Activated effector memory CD4-positive, alpha-beta T cell treated with anti-CD3 and anti-CD28 coated beads, Interleukin-2, amount 50 U/mL, for 16 hours (primary cell): ENCODE measurements at regions not wholly inside any gene's neighbourhood (a gene's known extent, or its start where the extent isn't known, plus 50 kb on each side); places are given as distances from the start of the nearest gene placed in this dataset.
"Not testable (repeated sequence)": the region's sequence is repeated elsewhere in the genome, so short reads cannot be mapped to it uniquely, and the experiment has no call there.

Experiments used
- DNase-seq: peaks from one replicate; pipeline ENCODE4 v3.0.0-alpha.2; 2020

GRCh38 chr2:172294983-172295382 lies 132.4 kb upstream of the ITGA6 start:
- no peak for DNase-seq

DNA sequence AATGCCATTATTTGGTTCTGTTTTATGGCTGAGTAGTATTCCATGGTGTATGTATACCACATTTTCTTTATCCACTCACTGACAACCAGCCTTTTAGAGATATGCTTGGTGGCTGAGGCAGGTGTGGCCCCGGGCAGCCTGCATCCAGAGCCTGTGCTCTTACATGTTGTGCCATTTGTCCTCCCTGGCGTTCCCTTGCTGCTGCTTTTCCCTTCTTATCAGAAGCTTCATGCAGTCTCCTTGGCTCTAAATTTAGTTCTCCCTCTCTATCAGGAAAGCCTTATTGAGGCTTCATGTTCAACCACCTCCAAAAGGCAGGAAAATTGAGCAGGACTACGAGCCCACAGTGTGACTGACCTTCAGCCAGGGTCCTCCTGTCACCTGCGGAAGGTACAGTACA lies 131.7 kb upstream of the ITGA6 start:
- DNase-seq: no peak

- no peak for DNase-seq
Observed at GRCh38 chr2:172296267-172297046, 130.9 kb upstream of the ITGA6 start.

GRCh38 chr2:172297531-172297930 lies 129.9 kb upstream of the ITGA6 start:
- DNase-seq: no peak

DNA sequence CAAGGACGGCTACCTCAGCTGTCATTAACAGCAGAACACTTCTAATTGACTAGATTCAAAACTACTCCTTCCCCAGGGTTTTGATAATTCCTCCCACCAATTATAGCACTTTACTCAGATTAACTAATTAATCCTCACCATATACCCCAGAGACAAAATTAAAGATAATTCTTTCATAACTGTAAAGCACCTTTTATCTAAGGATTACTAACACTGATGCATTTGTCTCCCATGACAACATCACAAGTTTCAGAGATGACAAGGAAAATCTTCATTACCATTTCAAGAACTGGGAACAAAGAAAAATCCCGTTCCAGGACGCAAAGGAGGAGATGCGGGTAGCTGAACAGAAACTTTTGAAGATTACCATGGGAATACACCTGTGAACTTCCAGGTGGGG lies 129.4 kb upstream of the ITGA6 start:
- no peak for DNase-seq

DNA sequence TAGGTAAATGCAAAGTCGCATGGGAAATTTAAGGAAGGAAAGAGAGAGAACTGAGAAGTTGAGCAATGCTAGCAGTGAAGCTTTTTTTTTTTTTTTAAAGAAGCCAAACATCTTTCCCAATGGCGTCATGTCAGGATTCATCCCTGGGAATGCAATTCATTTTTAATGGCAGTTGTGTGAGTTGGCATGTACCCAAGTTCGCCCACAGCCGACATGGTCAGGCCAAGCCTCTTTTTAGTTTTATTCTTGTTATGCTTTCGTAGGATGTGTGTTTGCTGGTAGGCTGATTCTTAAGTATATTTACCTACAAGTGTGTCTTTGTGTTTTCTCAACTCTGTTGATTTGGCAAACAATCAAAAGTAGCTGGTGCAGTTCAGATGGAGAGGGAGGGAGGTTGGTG lies 127.6 kb upstream of the ITGA6 start:
- no peak for DNase-seq

DNA sequence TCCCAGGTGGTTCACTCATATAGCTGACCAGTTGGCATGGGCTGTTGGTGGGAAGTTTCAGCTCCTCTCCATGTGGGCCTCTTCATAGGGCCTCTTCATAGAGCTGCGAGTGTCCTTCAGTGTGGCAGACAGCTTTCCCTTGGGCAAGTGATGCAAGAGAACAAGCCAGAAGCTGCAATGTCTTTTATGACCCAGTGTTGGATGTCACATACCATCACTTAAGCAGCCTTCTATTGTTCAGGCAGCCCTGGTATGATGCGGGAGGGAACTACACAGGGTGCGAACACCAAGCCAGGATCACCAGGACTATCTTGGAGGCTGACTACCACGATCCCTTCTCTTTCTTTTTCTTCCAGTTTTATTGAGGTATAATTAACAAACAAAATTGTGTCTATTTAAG lies 126.5 kb upstream of the ITGA6 start:
- DNase-seq: no peak

GRCh38 chr2:172305066-172305465 lies 122.3 kb upstream of the ITGA6 start:
- DNase-seq: no peak

DNA sequence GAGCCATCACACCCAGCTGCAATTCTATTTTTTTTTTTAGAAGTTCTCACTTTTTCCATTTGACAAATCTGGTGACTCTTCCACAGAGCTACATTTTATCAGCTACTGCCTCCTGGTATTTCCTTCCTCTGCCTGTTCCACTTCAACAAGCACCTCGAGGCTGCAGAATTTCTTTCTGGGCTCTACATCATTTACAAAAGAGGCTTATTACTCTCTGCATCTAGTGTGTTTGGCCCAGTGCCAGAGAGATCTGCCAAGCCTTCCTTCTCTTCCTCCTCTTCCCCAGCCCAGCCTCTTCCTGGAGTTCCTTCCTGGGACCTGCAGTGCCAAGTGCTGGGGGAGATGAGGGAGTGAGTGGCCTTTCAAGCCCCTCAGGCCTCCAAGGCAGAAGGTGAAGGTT lies 119.6 kb upstream of the ITGA6 start:
- DNase-seq: no peak

DNA sequence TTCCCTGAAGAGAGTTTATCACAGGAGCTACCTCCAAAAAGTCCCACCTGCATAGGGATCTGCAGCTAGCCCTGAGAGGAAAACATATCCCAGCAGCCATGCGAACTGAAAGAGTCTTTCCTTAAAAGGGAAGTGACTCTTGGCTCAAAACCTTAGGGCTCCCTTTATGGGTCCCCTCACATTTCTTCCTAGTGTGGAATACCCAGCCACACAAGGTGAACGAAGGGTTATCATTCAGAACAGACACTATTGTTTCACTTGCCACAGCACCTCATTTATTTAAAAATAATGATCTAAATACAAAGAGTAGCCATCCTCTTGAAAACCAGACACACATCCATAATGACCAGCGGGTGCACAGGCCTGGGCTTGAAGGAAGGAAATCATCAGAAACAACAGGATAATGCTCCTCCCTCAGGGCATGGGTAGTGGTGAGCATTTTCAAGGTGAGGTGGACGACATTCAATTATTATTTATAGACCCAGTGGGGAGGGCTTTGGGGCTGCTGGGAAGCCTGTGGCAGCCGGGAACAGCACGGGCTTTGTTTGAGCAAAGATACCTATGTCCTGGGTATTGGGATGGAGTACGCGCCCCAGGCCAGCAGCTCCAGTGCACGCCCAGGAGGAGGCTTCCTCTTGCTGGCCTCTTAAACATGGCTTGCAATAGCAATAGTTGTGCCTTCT lies 119.0 kb upstream of the ITGA6 start:
- no peak for DNase-seq

DNA sequence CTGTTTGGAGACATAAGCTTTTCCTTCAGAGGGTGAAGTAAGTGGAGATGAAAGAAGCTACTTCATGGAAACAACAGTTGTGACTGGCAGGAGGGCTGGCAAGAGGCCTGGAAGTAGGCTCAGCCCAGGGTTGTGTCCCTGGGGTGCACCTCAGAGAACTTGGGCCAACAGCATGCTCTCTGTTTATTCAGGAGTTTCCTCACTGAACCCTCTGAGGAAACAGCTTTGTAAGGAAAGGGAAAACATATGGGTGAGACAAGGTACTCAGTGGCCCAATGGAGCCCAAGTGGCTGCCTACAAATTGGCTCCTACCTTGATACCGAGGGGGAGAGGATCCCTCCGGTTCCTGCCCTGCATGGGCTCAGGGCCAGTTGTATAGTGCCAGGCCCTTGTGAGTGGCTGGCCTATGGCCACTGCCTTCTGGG lies 115.5 kb upstream of the ITGA6 start:
- DNase-seq: no peak

- DNase-seq: no peak
Observed at GRCh38 chr2:172313715-172314341, 113.6 kb upstream of the ITGA6 start.

DNA sequence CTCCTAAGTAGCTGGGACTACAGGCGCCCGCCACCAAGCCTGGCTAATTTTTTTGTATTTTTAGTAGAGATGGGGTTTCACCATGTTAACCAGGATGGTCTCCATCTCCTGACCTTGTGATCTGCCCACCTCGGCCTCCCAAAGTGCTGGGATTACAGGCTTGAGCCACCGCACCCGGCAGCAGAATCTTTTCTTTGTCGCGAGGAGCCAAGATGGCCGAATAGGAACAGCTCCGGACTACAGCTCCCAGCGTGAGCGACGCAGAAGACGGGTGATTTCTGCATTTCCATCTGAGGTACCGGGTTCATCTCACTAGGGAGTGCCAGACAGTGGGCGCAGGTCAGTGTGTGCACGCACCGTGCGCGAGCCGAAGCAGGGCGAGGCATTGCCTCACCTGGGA lies 112.3 kb upstream of the ITGA6 start:
- DNase-seq: not testable (repeated sequence)

- DNase-seq: no peak
Observed at GRCh38 chr2:172322049-172322448, 105.3 kb upstream of the ITGA6 start.

GRCh38 chr2:172323256-172323655 lies 104.1 kb upstream of the ITGA6 start:
- DNase-seq: no peak

- DNase-seq: no peak
Observed at GRCh38 chr2:172323861-172324597, 103.4 kb upstream of the ITGA6 start.

GRCh38 chr2:172326211-172326509 lies 101.2 kb upstream of the ITGA6 start:
- no peak for DNase-seq

GRCh38 chr2:172328103-172328841 lies 99.1 kb upstream of the ITGA6 start:
- no peak for DNase-seq

DNA sequence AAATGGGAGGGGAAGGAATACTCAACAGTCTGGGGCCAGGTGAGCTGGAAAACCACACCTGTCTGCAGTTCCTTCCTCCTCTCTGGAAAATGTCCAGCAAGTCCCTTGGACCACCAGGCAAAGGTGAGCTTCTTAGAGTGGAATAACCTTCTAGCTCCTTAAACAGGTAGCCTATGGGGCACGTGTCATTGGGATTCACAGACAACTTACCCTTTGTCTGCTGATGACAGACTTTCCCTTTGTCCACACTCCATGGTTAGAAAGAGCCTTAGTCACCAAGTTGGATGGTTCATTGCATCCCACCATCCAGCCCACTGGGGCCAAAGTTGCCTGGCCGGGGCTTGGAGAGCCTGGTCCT lies 98.0 kb upstream of the ITGA6 start:
- no peak for DNase-seq

DNA sequence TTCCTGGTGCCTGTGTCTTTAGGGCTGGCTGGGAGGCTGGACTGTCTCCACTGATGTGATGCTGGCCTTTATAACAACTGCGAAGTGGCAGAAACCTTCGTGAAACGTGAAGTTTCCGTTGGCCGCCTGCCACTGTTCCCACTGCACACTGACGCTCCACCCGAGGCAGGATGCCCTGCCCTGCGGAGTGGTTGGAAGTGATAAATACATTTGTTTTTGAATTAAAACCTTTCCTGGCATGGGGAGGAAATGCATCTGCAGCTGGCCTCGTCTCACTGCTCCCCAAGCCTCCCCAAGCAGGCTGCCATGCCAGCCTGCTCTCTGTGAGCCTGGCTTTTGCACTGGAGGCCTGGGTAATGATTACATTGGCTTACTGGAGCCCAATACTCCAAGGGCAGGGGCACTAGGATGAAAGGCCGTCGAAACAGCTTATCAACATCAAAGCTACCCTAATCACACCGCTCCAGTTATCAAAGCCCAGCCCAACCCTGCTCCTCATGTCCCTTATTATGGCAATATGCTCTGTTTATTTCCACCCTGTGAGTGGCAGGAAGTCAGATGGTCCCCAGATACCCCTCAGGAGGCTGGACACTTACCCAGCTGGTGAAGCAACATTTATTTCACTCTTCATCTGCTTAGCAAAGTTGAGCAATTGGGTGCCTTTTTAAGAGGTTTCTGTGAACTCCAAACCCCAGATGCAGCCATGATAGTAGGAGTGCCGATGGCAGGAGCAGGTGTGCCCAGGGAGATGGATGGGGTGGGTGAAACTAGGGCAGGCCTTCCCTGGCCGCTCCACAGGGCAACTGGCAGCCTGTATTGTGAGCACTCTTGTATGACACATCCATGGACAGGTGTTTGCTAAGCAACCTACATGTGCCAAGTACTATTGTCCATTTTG lies 97.4 kb upstream of the ITGA6 start:
- no peak for DNase-seq

DNA sequence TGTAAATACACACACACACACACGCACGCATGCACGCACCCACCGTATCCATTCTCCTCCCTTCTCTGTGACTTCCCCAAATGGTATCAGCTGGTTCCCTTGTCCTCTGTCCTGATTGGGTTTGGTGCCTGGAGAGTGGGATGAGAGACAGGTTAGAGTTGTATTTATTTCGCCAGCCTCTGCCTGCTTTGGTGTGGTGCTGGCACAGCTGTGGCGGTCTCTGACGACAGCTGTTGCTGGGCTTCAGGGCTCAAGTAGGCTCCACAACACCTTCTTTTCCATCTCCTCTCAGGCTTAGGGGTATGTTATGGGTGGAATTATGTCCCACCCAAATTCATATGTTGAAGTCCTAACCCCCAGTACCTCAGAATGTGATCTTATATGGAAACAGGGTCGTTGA lies 94.9 kb upstream of the ITGA6 start:
- DNase-seq: no peak
